SK-N-SH treated with all-trans-retinoic acid at 6 μM for 48 hours (cell line): ENCODE measurements at regions not wholly inside any gene's neighbourhood (a gene's known extent, or its start where the extent isn't known, plus 50 kb on each side); places are given as distances from the start of the nearest gene placed in this dataset.

Experiments
- ARNTL ChIP-seq: fragments of 450-650 bp; formaldehyde crosslinking; IDR thresholded peaks from 2 replicates; pipeline ENCODE4 v1.5.0; 2020; ENCODE audit warnings: low read depth, mild to moderate bottlenecking, moderate library complexity, borderline replicate concordance
- GLIS3 ChIP-seq: fragments of 250-450 bp; sonication (Bioruptor Pico); IDR thresholded peaks from 2 replicates; pipeline ENCODE4 v1.5.0; 2020; ENCODE audit warnings: mild to moderate bottlenecking, moderate library complexity
- ISL1 ChIP-seq: fragments of 250-450 bp; sonication (Bioruptor Pico); IDR thresholded peaks from 2 replicates; pipeline ENCODE4 v2.1.2; 2022; ENCODE audit warnings: mild to moderate bottlenecking, moderate library complexity
- PPARA ChIP-seq: fragments of 250-450 bp; sonication (Bioruptor Pico); IDR thresholded peaks from 2 replicates; pipeline ENCODE4 v1.5.0; 2020; ENCODE audit warnings: mild to moderate bottlenecking, borderline replicate concordance
- RARB ChIP-seq: fragments of 250-450 bp; sonication (Bioruptor Pico); IDR thresholded peaks from 2 replicates; pipeline ENCODE4 v1.8.0; 2021; ENCODE audit warnings: mild to moderate bottlenecking, moderate library complexity
- TCF4 ChIP-seq: fragments of 250-450 bp; sonication (Bioruptor Pico); IDR thresholded peaks from 2 replicates; pipeline ENCODE4 v1.8.0; 2021; ENCODE audit warnings: mild to moderate bottlenecking, moderate library complexity, borderline replicate concordance
- ZC3H10 ChIP-seq: fragments of 250-450 bp; sonication (Bioruptor Pico); IDR thresholded peaks from 2 replicates; pipeline ENCODE4 v1.5.1; 2021; ENCODE audit warnings: mild to moderate bottlenecking, moderate library complexity
- ZFP3 ChIP-seq: fragments of 250-450 bp; sonication (Bioruptor Pico); IDR thresholded peaks from 2 replicates; pipeline ENCODE4 v1.5.0; 2020; ENCODE audit warnings: mild to moderate bottlenecking, moderate library complexity
- TF ChIP-seq, protein P1 (sequence below): fragments of 250-450 bp; sonication (Bioruptor Pico); IDR thresholded peaks from 2 replicates; pipeline ENCODE4 v1.5.1; 2020; ENCODE audit warnings: low read depth, mild to moderate bottlenecking, moderate library complexity
- TF ChIP-seq, protein P2 (sequence below): fragments of 250-450 bp; sonication (Bioruptor Pico); IDR thresholded peaks from 2 replicates; pipeline ENCODE4 v1.8.0; 2020; ENCODE audit warnings: mild to moderate bottlenecking, moderate library complexity, borderline replicate concordance

DNA sequence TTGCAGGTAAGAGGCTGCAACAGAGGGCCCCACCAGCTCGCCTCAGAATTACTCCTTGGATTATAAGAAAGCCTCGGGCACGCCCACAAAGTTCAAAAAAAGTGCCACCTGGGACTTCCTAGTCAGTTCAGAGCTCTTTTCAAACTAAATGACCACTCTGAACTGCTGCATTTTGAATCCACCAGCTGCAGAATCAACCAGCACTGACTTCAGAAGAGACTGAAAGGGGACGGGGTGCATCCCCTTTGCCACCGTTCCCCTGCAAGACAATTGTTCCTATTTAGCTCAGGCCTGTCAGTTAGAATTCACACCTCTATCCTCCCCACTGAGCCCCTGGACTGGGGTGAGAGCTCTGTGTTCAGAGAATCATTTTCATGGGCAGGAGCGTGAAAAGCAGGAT lies 181.4 kb upstream of the GADL1 start:
- TF ChIP-seq TCF4: no peak
- no peak for TF ChIP-seq GLIS3 (CRISPR knock-in tag)
- TF ChIP-seq, protein P1, sequence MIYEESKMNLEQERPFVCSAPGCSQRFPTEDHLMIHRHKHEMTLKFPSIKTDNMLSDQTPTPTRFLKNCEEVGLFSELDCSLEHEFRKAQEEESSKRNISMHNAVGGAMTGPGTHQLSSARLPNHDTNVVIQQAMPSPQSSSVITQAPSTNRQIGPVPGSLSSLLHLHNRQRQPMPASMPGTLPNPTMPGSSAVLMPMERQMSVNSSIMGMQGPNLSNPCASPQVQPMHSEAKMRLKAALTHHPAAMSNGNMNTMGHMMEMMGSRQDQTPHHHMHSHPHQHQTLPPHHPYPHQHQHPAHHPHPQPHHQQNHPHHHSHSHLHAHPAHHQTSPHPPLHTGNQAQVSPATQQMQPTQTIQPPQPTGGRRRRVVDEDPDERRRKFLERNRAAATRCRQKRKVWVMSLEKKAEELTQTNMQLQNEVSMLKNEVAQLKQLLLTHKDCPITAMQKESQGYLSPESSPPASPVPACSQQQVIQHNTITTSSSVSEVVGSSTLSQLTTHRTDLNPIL (CRISPR knock-in tag): no peak
- TF ChIP-seq ISL1: no peak
- TF ChIP-seq ZFP3: no peak
- TF ChIP-seq PPARA (CRISPR knock-in tag): no peak
- TF ChIP-seq, protein P2, sequence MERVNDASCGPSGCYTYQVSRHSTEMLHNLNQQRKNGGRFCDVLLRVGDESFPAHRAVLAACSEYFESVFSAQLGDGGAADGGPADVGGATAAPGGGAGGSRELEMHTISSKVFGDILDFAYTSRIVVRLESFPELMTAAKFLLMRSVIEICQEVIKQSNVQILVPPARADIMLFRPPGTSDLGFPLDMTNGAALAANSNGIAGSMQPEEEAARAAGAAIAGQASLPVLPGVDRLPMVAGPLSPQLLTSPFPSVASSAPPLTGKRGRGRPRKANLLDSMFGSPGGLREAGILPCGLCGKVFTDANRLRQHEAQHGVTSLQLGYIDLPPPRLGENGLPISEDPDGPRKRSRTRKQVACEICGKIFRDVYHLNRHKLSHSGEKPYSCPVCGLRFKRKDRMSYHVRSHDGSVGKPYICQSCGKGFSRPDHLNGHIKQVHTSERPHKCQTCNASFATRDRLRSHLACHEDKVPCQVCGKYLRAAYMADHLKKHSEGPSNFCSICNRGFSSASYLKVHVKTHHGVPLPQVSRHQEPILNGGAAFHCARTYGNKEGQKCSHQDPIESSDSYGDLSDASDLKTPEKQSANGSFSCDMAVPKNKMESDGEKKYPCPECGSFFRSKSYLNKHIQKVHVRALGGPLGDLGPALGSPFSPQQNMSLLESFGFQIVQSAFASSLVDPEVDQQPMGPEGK (CRISPR knock-in tag): no peak
- no peak for TF ChIP-seq RARB
- TF ChIP-seq ZC3H10 (CRISPR knock-in tag): no peak
- TF ChIP-seq ARNTL (CRISPR knock-in tag): no peak
